ENCODE measurements at regions not wholly inside any gene's neighbourhood (a gene's known extent, or its start where the extent isn't known, plus 50 kb on each side); places are given as distances from the start of the nearest gene placed in this dataset.
A peak's percentile ranks its signal among the peaks of the same experiment; 100 is the strongest.

GRCh38 chr14:26959437-26959836 is 361.6 kb upstream of the NOVA1 start:
- no peak overlapping the region for H3K9ac ChIP-seq (ENCODE audit: low read length)
- no peak overlapping the region for H4K12ac ChIP-seq (ENCODE audit: low read depth, low read length)
- no peak for DNase-seq
- no peak overlapping the region for H2AK5ac ChIP-seq (ENCODE audit: low read length)
- no peak overlapping the region for H3K4me2 ChIP-seq (ENCODE audit: low read length)
- peak overlapping the region; percentile 3 for H3K23ac ChIP-seq (ENCODE audit: low read length)
- H3K4me1 ChIP-seq (ENCODE audit: control insufficient read depth in 1 of 2, insufficient read depth in 2 of 2, low read length in 2 of 2) = no peaks in the 10 kb centered on the region
- H3K4ac ChIP-seq (ENCODE audit: low read depth, low read length) = no peak overlapping the region
- H3K36me3 ChIP-seq (ENCODE audit: control insufficient read depth in 1 of 2, insufficient read depth in 2 of 2, low read length in 2 of 2) = no peaks in the 10 kb centered on the region
- H3K27ac ChIP-seq (ENCODE audit: low read depth, low read length) = no peak overlapping the region
- no peak overlapping the region for H2BK5ac ChIP-seq (ENCODE audit: low read depth, low read length, poor library complexity)
- no peak overlapping the region for H2BK12ac ChIP-seq (ENCODE audit: low read length)
- H3K18ac ChIP-seq (ENCODE audit: low read length) = no peak overlapping the region
- H4K8ac ChIP-seq (ENCODE audit: low read depth, low read length) = no peak overlapping the region
- no peaks in the 10 kb centered on the region for H3K79me1 ChIP-seq (ENCODE audit: low read length)
- H2BK120ac ChIP-seq (ENCODE audit: insufficient read depth, low read length, poor library complexity) = no peak overlapping the region
- no peak overlapping the region for H2AFZ ChIP-seq (ENCODE audit: insufficient read depth, low read length, poor library complexity)
- H3K79me2 ChIP-seq (ENCODE audit: control insufficient read depth, insufficient read depth, low read length, poor library complexity) = no peaks in the 10 kb centered on the region
- no CpG with 5 or more reads among the region's 2 CpGs for WGBS (ENCODE audit: extremely low coverage, insufficient coverage, insufficient read length)
- H3K27me3 ChIP-seq (ENCODE audit: insufficient read depth, low read length) = no peaks in the 10 kb centered on the region
- no peak overlapping the region for H3K14ac ChIP-seq (ENCODE audit: low read length)
- no peaks in the 10 kb centered on the region for H3K9me3 ChIP-seq (ENCODE audit: insufficient read depth, low read depth, low read length)
- no peak overlapping the region for H3K4me3 ChIP-seq (ENCODE audit: low read depth, low read length)
- H4K91ac ChIP-seq (ENCODE audit: low read depth, low read length) = no peak overlapping the region

GRCh38 chr14:26959972-26960660 is 362.3 kb upstream of the NOVA1 start:
- H3K27me3 ChIP-seq (ENCODE audit: insufficient read depth, low read length) = no peaks in the 10 kb centered on the region
- H3K36me3 ChIP-seq (ENCODE audit: control insufficient read depth in 1 of 2, insufficient read depth in 2 of 2, low read length in 2 of 2) = no peaks in the 10 kb centered on the region
- H2BK120ac ChIP-seq (ENCODE audit: insufficient read depth, low read length, poor library complexity) = no peak overlapping the region
- no peak overlapping the region for H3K27ac ChIP-seq (ENCODE audit: low read depth, low read length)
- no peak overlapping the region for H2BK12ac ChIP-seq (ENCODE audit: low read length)
- no peak overlapping the region for H3K4me3 ChIP-seq (ENCODE audit: low read depth, low read length)
- no peak overlapping the region for H3K18ac ChIP-seq (ENCODE audit: low read length)
- no peaks in the 10 kb centered on the region for H3K9me3 ChIP-seq (ENCODE audit: insufficient read depth, low read depth, low read length)
- H2BK5ac ChIP-seq (ENCODE audit: low read depth, low read length, poor library complexity) = no peak overlapping the region
- H2AFZ ChIP-seq (ENCODE audit: insufficient read depth, low read length, poor library complexity) = no peak overlapping the region
- H4K12ac ChIP-seq (ENCODE audit: low read depth, low read length) = no peak overlapping the region
- H3K4ac ChIP-seq (ENCODE audit: low read depth, low read length) = no peak overlapping the region
- H3K4me2 ChIP-seq (ENCODE audit: low read length) = no peak overlapping the region
- no peaks in the 10 kb centered on the region for H3K79me2 ChIP-seq (ENCODE audit: control insufficient read depth, insufficient read depth, low read length, poor library complexity)
- H3K4me1 ChIP-seq (ENCODE audit: control insufficient read depth in 1 of 2, insufficient read depth in 2 of 2, low read length in 2 of 2) = no peaks in the 10 kb centered on the region
- no peak overlapping the region for H3K14ac ChIP-seq (ENCODE audit: low read length)
- no peak overlapping the region for H3K9ac ChIP-seq (ENCODE audit: low read length)
- H3K23ac ChIP-seq (ENCODE audit: low read length) = no peak overlapping the region
- H3K79me1 ChIP-seq (ENCODE audit: low read length) = no peaks in the 10 kb centered on the region
- peak; percentile 15 to 44 for DNase-seq
- no peak overlapping the region for H2AK5ac ChIP-seq (ENCODE audit: low read length)
- H4K8ac ChIP-seq (ENCODE audit: low read depth, low read length) = no peak overlapping the region
- WGBS (ENCODE audit: extremely low coverage, insufficient coverage, insufficient read length) = no CpG with 5 or more reads among the region's 10 CpGs
- H4K91ac ChIP-seq (ENCODE audit: low read depth, low read length) = no peak overlapping the region

DNA sequence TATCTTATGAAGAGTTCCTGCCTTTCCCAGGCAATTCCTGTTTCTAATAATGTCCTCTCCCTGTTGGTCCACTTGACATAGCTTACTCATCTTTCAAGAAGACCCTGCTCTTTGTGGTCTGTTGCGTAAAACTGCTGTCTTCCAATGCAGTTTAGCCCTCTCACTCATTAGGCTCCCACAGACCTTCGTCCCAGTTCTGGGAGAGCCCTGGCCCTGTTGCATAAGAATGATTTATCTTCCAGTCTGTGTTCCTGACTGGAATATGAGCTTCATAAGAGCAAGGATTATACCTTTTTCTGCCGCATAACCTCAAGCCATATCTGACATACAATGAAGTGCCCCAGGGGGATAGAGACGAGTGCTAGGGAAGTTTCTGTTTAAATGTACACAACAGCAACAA is 365.9 kb upstream of the NOVA1 start:
- H3K4me3 ChIP-seq (ENCODE audit: low read depth, low read length) = no peak overlapping the region
- no peak overlapping the region for H3K27ac ChIP-seq (ENCODE audit: low read depth, low read length)
- no peak overlapping the region for H2AK5ac ChIP-seq (ENCODE audit: low read length)
- no peak overlapping the region for H2BK120ac ChIP-seq (ENCODE audit: insufficient read depth, low read length, poor library complexity)
- no peaks in the 10 kb centered on the region for H3K36me3 ChIP-seq (ENCODE audit: control insufficient read depth in 1 of 2, insufficient read depth in 2 of 2, low read length in 2 of 2)
- no peaks in the 10 kb centered on the region for H3K4me1 ChIP-seq (ENCODE audit: control insufficient read depth in 1 of 2, insufficient read depth in 2 of 2, low read length in 2 of 2)
- DNase-seq = peak in 1 of 2 donors; percentile 2
- H2BK5ac ChIP-seq (ENCODE audit: low read depth, low read length, poor library complexity) = no peak overlapping the region
- no peak overlapping the region for H4K12ac ChIP-seq (ENCODE audit: low read depth, low read length)
- H3K4ac ChIP-seq (ENCODE audit: low read depth, low read length) = no peak overlapping the region
- WGBS (ENCODE audit: extremely low coverage, insufficient coverage, insufficient read length) = no CpG with 5 or more reads among the region's 4 CpGs
- no peak overlapping the region for H4K91ac ChIP-seq (ENCODE audit: low read depth, low read length)
- H3K23ac ChIP-seq (ENCODE audit: low read length) = no peak overlapping the region
- H4K8ac ChIP-seq (ENCODE audit: low read depth, low read length) = no peak overlapping the region
- H3K79me1 ChIP-seq (ENCODE audit: low read length) = no peaks in the 10 kb centered on the region
- no peak overlapping the region for H3K18ac ChIP-seq (ENCODE audit: low read length)
- no peak overlapping the region for H2BK12ac ChIP-seq (ENCODE audit: low read length)
- H3K4me2 ChIP-seq (ENCODE audit: low read length) = no peak overlapping the region
- H3K9me3 ChIP-seq (ENCODE audit: insufficient read depth, low read depth, low read length) = no peaks in the 10 kb centered on the region
- H3K27me3 ChIP-seq (ENCODE audit: insufficient read depth, low read length) = no peaks in the 10 kb centered on the region
- H3K79me2 ChIP-seq (ENCODE audit: control insufficient read depth, insufficient read depth, low read length, poor library complexity) = no peaks in the 10 kb centered on the region
- H2AFZ ChIP-seq (ENCODE audit: insufficient read depth, low read length, poor library complexity) = no peak overlapping the region
- H3K14ac ChIP-seq (ENCODE audit: low read length) = no peak overlapping the region
- H3K9ac ChIP-seq (ENCODE audit: low read length) = no peak overlapping the region

DNA sequence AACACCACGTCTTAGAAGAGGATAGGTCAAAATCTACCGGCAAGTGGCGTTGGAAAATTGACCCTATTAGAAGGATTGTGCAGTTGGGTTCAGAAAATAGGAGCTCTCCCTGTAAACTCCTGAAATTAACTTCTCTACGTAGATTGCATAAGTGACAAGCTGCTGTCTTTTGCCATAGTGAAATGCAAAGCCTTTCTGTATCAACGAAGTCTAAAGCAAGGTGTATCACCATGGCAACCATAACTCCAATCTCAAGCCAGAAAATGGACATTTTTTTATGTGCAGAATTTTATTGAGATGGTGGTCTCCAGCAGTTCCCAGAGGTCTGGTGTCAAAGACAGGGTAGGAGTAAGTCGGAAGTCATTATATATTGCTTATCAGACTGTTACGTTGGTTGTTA is 367.7 kb upstream of the NOVA1 start:
- no CpG with 5 or more reads among the region's 7 CpGs for WGBS (ENCODE audit: extremely low coverage, insufficient coverage, insufficient read length)
- Histone ChIP-seq H4K12ac (ENCODE audit: low read depth, low read length) (no peak overlapping the region), H2BK5ac (ENCODE audit: low read depth, low read length, poor library complexity) (no peak overlapping the region), H3K4me1 (ENCODE audit: control insufficient read depth in 1 of 2, insufficient read depth in 2 of 2, low read length in 2 of 2) (no peaks in the 10 kb centered on the region), H3K27ac (ENCODE audit: low read depth, low read length) (no peak overlapping the region), H3K9me3 (ENCODE audit: insufficient read depth, low read depth, low read length) (no peaks in the 10 kb centered on the region), H3K36me3 (ENCODE audit: control insufficient read depth in 1 of 2, insufficient read depth in 2 of 2, low read length in 2 of 2) (no peaks in the 10 kb centered on the region), H3K4me3 (ENCODE audit: low read depth, low read length) (no peak overlapping the region), H3K23ac (ENCODE audit: low read length) (no peak overlapping the region), H2BK120ac (ENCODE audit: insufficient read depth, low read length, poor library complexity) (no peak overlapping the region), H3K14ac (ENCODE audit: low read length) (no peak overlapping the region), H3K79me2 (ENCODE audit: control insufficient read depth, insufficient read depth, low read length, poor library complexity) (no peaks in the 10 kb centered on the region), H3K9ac (ENCODE audit: low read length) (no peak overlapping the region), H4K91ac (ENCODE audit: low read depth, low read length) (no peak overlapping the region), H2BK12ac (ENCODE audit: low read length) (no peak overlapping the region), H3K4ac (ENCODE audit: low read depth, low read length) (no peak overlapping the region), H2AFZ (ENCODE audit: insufficient read depth, low read length, poor library complexity) (no peak overlapping the region), H4K8ac (ENCODE audit: low read depth, low read length) (no peak overlapping the region), H3K4me2 (ENCODE audit: low read length) (no peak overlapping the region), H2AK5ac (ENCODE audit: low read length) (no peak overlapping the region), H3K79me1 (ENCODE audit: low read length) (no peaks in the 10 kb centered on the region), H3K27me3 (ENCODE audit: insufficient read depth, low read length) (no peaks in the 10 kb centered on the region), H3K18ac (ENCODE audit: low read length) (no peak overlapping the region)
- DNase-seq = no peak
